ENCODE measurements at regions not wholly inside any gene's neighbourhood (a gene's known extent, or its start where the extent isn't known, plus 50 kb on each side); places are given as distances from the start of the nearest gene placed in this dataset.
"Not testable (repeated sequence)": the region's sequence is repeated elsewhere in the genome, so short reads cannot be mapped to it uniquely, and the experiment has no call there.

GRCh38 chr17:70375406-70375805 lies 206.1 kb downstream of the KCNJ2 start:
- no peak for DNase-seq (ENCODE audit: low spot score)

GRCh38 chr17:70375813-70376770 lies 206.8 kb downstream of the KCNJ2 start:
- no peak for DNase-seq (ENCODE audit: low spot score)

DNA sequence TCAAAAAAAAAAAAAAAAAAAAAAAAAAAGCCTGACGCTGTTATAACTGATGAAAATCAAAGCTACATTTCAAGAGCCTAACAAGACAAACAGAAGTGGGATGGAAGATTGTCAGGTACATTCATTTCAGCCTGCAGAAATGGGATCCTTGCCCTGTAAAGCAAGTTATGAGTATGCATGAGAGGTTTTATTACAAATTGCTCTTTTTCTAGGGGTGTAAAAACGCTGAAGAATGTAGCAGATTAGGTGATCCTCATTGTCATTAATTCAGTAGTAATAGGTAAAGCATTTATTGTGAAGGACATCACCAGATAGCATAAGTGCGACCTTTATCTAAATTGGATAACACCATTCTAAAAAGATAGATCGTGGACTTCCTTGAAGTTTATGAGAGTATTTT lies 208.3 kb downstream of the KCNJ2 start:
- no peak for DNase-seq (ENCODE audit: low spot score)

DNA sequence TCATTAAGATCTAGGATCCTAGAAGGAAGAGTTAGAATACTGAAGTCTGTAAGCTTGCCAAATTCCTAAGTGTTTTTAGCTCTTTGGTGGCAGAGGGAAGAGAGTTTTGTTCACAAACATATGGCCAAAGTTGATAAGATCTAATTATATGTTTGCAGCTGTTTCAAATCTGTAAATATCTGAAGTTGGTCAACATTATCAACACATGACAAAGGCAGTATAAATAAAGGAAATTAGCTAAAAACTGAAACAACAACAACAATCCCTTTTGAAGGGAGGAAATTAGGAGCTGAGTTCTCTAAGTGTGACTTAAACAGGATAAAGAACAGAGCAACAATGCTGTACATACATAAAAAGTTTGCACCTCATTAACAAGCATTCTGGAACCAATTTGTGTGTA lies 208.7 kb downstream of the KCNJ2 start:
- no peak for DNase-seq (ENCODE audit: low spot score)

DNA sequence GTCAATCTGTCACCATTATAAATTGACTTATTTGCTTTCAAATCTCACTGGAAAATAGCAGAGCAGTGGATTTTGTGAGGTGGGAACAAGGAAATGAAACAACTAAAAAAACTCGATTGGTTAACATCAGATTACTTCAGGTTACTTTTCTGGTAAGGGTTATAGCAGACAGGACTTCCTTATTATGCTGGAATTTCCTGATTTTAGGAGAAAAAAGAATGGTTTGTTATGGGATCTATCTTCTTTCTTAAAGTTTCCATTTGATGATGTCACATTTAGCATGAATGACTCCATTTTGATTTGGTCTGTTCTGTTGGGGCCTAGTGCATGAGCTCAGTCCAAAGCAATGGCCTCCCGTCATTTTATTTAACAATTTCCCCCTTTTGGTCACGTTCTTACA lies 210.6 kb downstream of the KCNJ2 start:
- DNase-seq (ENCODE audit: low spot score), result no peak

DNA sequence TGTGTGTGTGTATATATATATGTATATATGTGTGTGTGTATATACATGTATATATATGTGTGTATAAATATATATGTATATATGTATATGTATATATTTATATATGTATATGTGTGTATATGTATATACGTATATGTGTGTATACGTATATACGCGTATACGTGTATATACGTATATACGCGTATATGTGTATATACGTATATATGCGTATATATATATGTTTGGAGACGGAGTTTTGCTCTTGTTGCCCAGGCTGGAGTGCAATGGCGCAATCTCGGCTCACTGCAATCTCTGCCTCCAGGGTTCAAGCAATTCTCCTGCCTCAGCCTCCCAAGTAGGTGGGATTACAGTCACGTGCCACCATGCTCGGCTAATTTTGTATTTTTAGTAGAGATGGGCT lies 212.6 kb downstream of the KCNJ2 start:
- not testable (repeated sequence) for DNase-seq (ENCODE audit: low spot score)

- DNase-seq (ENCODE audit: low spot score), result no peak
Observed at GRCh38 chr17:70388326-70388725, 219.0 kb downstream of the KCNJ2 start.

DNA sequence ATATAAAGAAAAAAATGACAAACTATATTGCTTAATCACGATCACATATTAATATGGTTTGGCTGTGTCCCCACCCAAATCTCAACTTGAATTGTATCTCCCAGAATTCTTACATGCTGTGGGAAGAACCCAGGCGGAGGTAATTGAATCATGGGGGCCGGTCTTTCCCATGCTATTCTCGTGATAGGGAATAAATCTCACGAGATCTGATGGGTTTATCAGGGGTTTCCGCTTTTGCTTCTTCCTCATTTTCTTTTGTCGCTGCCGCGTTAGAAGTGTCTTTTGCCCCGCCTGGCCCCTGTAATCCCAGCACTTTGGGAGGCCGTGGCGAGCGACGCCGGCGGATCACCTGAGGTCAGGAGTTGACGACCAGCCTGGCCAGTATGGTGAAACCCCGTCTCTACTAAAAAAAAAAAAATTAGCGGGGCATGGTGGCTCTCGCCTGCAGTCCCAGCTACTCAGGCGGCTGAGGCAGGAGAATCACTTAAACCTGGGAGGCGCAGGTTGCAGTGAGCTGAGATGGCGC lies 220.0 kb downstream of the KCNJ2 start:
- not testable (repeated sequence) for DNase-seq (ENCODE audit: low spot score)

GRCh38 chr17:70390049-70390448 lies 220.7 kb downstream of the KCNJ2 start:
- DNase-seq (ENCODE audit: low spot score), result no peak

- DNase-seq (ENCODE audit: low spot score), result no peak
Observed at GRCh38 chr17:70394473-70395232, 225.3 kb downstream of the KCNJ2 start.

- no peak for DNase-seq (ENCODE audit: low spot score)
Observed at GRCh38 chr17:70405492-70406220, 236.3 kb downstream of the KCNJ2 start.

DNA sequence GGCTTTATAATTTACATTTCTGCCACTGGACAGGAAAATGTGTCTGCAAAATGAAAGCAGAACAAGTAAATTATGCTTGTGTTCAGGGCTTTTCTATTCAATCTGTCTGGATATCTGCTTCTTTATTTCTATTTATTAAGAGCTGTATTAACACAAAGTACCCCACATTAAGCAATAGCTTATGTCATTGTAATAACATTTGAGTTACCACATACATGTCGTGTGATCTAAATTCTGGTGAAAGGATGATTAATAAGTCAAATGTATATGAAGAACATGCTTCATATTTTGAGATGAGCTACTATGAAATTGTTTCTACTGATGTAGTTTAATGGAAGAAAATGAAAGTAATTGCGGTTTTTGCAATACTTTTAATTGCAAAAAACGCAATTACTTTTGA lies 238.2 kb downstream of the KCNJ2 start:
- DNase-seq (ENCODE audit: low spot score), result no peak

DNA sequence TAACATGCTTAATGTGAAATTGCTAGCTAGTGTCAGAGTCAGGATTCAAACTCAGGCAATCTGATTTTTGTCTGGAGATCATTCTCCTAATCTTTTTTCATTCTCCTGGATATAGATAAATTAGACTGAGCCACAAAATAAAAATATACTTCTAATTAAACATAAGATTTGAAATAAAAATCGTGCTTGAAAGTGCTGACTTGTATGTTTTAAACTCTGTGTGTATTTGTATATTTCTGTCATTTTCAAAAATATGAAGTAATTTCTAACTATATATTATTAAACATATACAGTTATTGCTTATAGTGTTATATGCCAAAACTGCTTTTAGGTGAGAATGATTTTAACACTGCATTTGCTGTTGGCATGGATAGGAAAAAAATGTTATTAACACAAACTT lies 239.4 kb downstream of the KCNJ2 start:
- DNase-seq (ENCODE audit: low spot score), result no peak

GRCh38 chr17:70414300-70414699 lies 245.0 kb downstream of the KCNJ2 start:
- no peak for DNase-seq (ENCODE audit: low spot score)

DNA sequence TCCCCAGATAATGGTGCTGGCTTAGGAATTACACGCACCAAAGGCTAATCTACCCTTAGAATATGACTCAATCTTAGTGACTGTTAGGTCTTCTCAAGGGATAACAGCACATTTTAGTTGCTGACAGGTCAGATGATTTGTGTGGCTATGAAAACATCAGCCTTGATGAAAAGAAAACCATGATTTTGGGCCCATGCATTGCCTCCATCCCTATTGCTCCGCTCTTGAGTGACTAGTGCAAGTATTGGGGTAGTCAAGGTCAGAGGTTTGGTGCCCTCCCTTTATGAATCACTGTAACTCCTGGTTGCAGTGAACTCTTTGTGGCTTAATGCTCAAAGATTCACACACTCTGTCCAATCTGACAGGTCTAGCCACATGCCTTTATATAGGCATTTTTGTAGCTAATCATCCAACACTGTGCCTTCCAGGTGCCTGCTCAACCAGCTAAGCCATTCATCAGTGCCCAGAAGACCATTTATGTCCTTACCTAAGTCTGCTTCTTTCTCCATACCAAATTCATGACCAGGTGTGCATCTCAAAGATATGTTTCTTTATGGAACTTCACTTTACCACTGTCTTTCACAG lies 251.6 kb downstream of the KCNJ2 start:
- DNase-seq (ENCODE audit: low spot score), result no peak

GRCh38 chr17:70422862-70423261 lies 253.5 kb downstream of the KCNJ2 start:
- no peak for DNase-seq (ENCODE audit: low spot score)

DNA sequence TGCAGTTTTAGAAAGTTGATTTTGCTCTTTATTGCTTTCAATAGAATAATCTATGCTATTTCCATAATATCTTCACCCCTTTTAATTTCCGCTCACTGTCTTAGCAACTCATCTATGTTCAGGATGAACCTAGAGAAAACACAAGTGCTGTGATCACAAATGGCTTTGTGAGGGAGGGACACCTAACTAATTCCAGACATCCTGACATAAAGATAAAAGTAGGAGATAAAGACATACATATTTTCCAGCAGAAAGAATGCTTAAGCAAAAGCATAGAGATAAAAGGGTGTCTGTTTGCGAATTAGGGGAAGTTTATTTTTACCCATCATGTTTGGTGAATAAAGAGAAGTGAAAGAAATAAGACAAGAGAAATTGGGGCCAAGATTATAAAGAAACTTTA lies 254.2 kb downstream of the KCNJ2 start:
- DNase-seq (ENCODE audit: low spot score), result no peak

GRCh38 chr17:70426752-70427151 lies 257.4 kb downstream of the KCNJ2 start:
- DNase-seq (ENCODE audit: low spot score), result no peak

DNA sequence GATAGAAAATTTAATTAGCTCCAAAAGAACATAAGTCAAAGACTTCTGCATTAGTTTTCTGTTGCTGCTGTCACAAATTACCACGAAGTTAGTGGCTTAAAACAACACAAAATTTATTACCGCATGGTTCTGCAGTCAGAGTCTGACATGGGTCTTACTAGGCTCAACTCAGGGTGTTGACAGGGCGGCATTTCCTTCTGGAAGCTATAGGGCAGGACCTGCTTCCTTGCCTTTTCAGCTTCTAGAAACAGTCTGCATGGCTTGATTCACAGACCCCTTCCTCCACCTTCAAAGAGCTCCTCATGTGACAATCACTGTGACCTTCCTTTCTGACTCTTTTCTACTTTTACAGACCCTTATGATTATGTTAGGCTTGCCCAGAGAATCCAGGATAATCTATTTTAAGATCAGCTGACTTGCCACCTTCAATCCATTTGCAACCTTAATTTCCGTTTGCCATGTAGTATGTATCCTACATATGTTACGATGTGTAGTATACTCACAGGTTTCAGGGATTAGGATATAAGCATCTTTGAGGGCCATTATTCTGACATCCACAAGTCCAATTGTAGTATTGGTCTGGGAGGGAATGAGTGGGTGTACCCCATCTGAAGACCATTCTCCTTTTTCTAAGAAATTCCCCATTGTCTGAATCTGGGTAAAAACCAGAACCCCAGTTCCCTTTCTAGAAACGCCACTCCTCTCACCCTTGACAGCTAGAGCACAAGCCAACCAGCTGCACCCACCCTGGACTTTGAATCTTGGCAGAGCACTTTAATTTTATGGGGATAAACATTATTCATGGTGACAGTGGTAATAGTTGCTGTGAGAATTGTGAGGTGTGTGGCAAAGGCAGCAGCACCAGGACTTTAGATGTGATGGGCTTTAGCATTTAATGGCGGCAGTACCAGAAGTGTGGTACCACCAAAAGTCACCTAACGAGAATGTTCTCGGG lies 265.5 kb downstream of the KCNJ2 start:
- DNase-seq (ENCODE audit: low spot score), result no peak

DNA sequence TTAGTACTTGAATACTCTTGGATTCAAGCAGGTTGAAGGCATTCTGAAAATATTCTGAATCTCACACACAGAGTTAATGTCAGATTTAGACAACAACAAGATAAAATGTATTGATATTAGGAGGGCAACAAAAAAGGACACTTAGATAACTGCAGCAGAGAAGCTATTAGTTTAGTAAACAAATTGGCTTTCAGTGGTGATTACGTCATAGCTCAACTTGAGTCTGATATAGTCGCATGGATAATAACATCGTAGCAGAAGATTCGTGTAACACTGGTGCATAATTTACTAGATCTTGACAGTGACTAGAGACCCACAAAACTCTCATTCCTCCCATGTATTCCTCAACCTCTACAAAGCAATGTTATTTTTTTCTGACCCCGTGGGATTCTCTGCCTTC lies 268.3 kb downstream of the KCNJ2 start:
- DNase-seq (ENCODE audit: low spot score), result no peak

DNA sequence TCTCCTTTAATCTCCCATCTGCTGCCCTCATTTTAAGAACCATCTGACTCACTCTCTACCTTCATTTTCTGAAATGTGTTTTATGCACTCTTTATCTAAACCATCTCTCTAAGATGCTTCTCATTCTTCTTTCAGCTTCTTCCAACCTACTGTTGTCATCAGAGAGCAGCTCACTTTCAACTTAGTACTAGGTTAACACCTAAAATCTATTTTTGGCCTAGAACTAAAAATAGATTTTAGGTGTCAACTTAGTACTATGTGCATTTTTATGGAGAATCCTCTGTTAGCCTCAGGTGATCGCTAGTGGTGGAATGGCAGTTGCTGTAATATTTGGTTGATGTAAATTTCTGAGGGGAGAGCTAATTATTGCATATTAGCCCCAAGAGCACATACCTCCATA lies 277.1 kb downstream of the KCNJ2 start:
- DNase-seq (ENCODE audit: low spot score), result no peak
